ENCODE measurements at regions not wholly inside any gene's neighbourhood (a gene's known extent, or its start where the extent isn't known, plus 50 kb on each side); places are given as distances from the start of the nearest gene placed in this dataset.

- TF ChIP-seq CTCF (conservative IDR thresholded peaks at IDR 0.05; ENCODE audit: low read length) (no peak), EZH2phosphoT487 (IDR thresholded peaks at IDR 0.05; ENCODE audit: borderline replicate concordance) (no peak)
Observed at GRCh38 chr18:4641771-4642368, 186.8 kb upstream of the DLGAP1 start.
